Cardiac muscle cell (in vitro differentiated cells and primary cell): ENCODE measurements at regions not wholly inside any gene's neighbourhood (a gene's known extent, or its start where the extent isn't known, plus 50 kb on each side); places are given as distances from the start of the nearest gene placed in this dataset.

ENCODE experiments used
- DNase-seq, 2 donors: peaks; one replicate each; pipeline versions ENCODE4 v3.0.0 to v3.0.0-alpha.2; 2010 to 2017; ENCODE audit warnings: low read depth in 1 of 2, low spot score in 1 of 2
- H3K27ac ChIP-seq: fragments of 200-600 bp; sonication (generic); 2 replicates; pipeline ENCODE4 v1.5.1; 2016
- H3K27me3 ChIP-seq: fragments of 200-600 bp; sonication (generic); 2 replicates; pipeline ENCODE4 v1.6.0; 2016; ENCODE audit warnings: control low read depth
- H3K36me3 ChIP-seq: fragments of 200-600 bp; sonication (generic); 2 replicates; pipeline ENCODE4 v1.5.1; 2016; ENCODE audit warnings: control low read depth
- H3K4me1 ChIP-seq: fragments of 200-600 bp; sonication (generic); 2 replicates; pipeline ENCODE4 v1.8.1; 2017; ENCODE audit warnings: low read depth, mild to moderate bottlenecking, mixed run types
- H3K4me3 ChIP-seq: fragments of 200-600 bp; sonication (generic); 2 replicates; pipeline ENCODE4 v1.5.1; 2016; ENCODE audit warnings: mild to moderate bottlenecking
- H3K9me3 ChIP-seq: fragments of 200-600 bp; sonication (generic); 2 replicates; pipeline ENCODE4 v1.5.1; 2017; ENCODE audit warnings: low read depth, mild to moderate bottlenecking, control low read depth
- CTCF ChIP-seq: IDR thresholded peaks from 2 replicates; pipeline ENCODE4 v1.5.1; 2012; ENCODE audit warnings: low read depth, mild to moderate bottlenecking, low read length

- DNase-seq = no peak
Observed at GRCh38 chr2:6770006-6770405, 95.7 kb downstream of the CMPK2 start.

GRCh38 chr2:6771634-6772611, 93.8 kb downstream of the CMPK2 start:
- Histone ChIP-seq H3K4me1 (no peaks in the 10 kb centered on the region), H3K4me3 (no peak overlapping the region), H3K27ac (no peak overlapping the region), H3K36me3 (no peaks in the 10 kb centered on the region), H3K27me3 (peaks cover 5% of the 10 kb centered on the region), H3K9me3 (no peaks in the 10 kb centered on the region)
- TF ChIP-seq CTCF = no peak
- DNase-seq = no peak

More at GRCh38 chr2:6770006-6770405, 95.7 kb downstream of the CMPK2 start:
- Histone ChIP-seq H3K4me3 (no peak overlapping the region), H3K27me3 (peaks cover 5% of the 10 kb centered on the region), H3K27ac (no peak overlapping the region), H3K9me3 (no peaks in the 10 kb centered on the region), H3K4me1 (no peaks in the 10 kb centered on the region), H3K36me3 (no peaks in the 10 kb centered on the region)
- no peak for TF ChIP-seq CTCF

- H3K36me3 ChIP-seq = no peaks in the 10 kb centered on the region
- no peak overlapping the region for H3K27ac ChIP-seq
Observed at GRCh38 chr2:6773007-6773693, 92.6 kb downstream of the CMPK2 start.

GRCh38 chr2:6773694-6774044, 92.0 kb downstream of the CMPK2 start:
- H3K36me3 ChIP-seq = no peaks in the 10 kb centered on the region
- H3K4me1 ChIP-seq = no peaks in the 10 kb centered on the region
- DNase-seq = no peak
- H3K4me3 ChIP-seq = no peak overlapping the region
- TF ChIP-seq CTCF = no peak
- no peak overlapping the region for H3K27ac ChIP-seq
- peaks cover 5% of the 10 kb centered on the region for H3K27me3 ChIP-seq
- H3K9me3 ChIP-seq = no peaks in the 10 kb centered on the region

More at GRCh38 chr2:6773007-6773693, 92.6 kb downstream of the CMPK2 start:
- Histone ChIP-seq H3K4me1 (no peaks in the 10 kb centered on the region), H3K9me3 (no peaks in the 10 kb centered on the region), H3K27me3 (peaks cover 5% of the 10 kb centered on the region), H3K4me3 (no peak overlapping the region)
- DNase-seq = peak; percentile 27 to 76
- TF ChIP-seq CTCF = peak; percentile 85

GRCh38 chr2:6776125-6776524, 89.6 kb downstream of the CMPK2 start:
- H3K27ac ChIP-seq = no peak overlapping the region
- TF ChIP-seq CTCF = no peak
- no peaks in the 10 kb centered on the region for H3K4me1 ChIP-seq
- H3K9me3 ChIP-seq = no peaks in the 10 kb centered on the region
- DNase-seq = no peak
- H3K36me3 ChIP-seq = no peaks in the 10 kb centered on the region
- peaks cover 5% of the 10 kb centered on the region for H3K27me3 ChIP-seq
- H3K4me3 ChIP-seq = no peak overlapping the region
